ENCODE measurements at regions not wholly inside any gene's neighbourhood (a gene's known extent, or its start where the extent isn't known, plus 50 kb on each side); places are given as distances from the start of the nearest gene placed in this dataset.

DNA sequence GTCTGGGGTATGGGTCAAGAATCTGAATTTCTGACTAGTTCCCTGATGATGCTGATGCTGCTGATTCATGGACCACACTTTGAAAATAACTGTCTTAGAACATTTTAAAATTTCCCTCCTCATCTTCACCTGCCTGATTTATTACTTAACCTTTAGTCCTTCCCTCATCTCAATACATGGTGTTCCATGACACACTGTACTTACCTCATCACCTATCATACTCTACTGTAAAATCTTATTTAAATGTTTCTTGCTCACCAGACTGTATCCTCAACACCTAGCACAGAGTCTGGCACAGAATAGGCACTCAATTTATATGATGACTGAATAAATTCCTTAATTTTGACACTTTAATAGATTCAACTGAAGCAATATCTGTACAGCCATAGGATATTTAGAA, 95.7 kb downstream of the FAM161A start:
- TF ChIP-seq EZH2 (IDR thresholded peaks at IDR 0.05; ENCODE audit: borderline replicate concordance, low read length) = no peak
- TF ChIP-seq, protein P1, sequence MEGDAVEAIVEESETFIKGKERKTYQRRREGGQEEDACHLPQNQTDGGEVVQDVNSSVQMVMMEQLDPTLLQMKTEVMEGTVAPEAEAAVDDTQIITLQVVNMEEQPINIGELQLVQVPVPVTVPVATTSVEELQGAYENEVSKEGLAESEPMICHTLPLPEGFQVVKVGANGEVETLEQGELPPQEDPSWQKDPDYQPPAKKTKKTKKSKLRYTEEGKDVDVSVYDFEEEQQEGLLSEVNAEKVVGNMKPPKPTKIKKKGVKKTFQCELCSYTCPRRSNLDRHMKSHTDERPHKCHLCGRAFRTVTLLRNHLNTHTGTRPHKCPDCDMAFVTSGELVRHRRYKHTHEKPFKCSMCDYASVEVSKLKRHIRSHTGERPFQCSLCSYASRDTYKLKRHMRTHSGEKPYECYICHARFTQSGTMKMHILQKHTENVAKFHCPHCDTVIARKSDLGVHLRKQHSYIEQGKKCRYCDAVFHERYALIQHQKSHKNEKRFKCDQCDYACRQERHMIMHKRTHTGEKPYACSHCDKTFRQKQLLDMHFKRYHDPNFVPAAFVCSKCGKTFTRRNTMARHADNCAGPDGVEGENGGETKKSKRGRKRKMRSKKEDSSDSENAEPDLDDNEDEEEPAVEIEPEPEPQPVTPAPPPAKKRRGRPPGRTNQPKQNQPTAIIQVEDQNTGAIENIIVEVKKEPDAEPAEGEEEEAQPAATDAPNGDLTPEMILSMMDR (conservative IDR thresholded peaks at IDR 0.05 in 1 of 2, IDR thresholded peaks at IDR 0.05 in 1 of 2; ENCODE audit: extremely low read depth in 1 of 2, insufficient read depth in 1 of 2, low read depth in 1 of 2, low read length in 2 of 2) = no peak
